ENCODE measurements at regions not wholly inside any gene's neighbourhood (a gene's known extent, or its start where the extent isn't known, plus 50 kb on each side); places are given as distances from the start of the nearest gene placed in this dataset.
"Not testable (repeated sequence)": the region's sequence is repeated elsewhere in the genome, so short reads cannot be mapped to it uniquely, and the experiment has no call there.

- no peak for DNase-seq
These were observed 291.9 kb upstream of the DEPDC1 start for GRCh38 chr1:68788762-68789161.

GRCh38 chr1:68791800-68792199 lies 294.9 kb upstream of the DEPDC1 start:
- DNase-seq: no peak

GRCh38 chr1:68795956-68796355 lies 299.1 kb upstream of the DEPDC1 start:
- DNase-seq: no peak

DNA sequence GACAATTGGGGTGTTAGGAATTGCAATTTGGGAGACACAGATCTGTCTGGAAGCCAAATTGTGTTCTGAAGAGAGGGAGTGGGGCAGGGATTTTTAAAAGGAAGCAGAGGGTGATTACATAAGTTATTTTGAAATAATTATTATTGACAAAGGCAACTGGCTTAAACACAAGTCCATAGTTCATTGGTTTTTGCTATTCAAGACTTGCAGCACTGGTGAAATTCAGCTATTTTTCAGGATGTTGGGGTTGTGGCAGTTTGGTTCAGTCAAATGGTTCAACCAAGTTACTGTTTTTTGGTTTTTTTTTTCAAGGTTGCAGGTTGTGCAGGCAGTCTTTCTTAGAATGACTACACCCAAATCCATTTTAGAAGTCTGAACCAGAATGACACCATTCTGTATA lies 300.0 kb upstream of the DEPDC1 start:
- no peak for DNase-seq

DNA sequence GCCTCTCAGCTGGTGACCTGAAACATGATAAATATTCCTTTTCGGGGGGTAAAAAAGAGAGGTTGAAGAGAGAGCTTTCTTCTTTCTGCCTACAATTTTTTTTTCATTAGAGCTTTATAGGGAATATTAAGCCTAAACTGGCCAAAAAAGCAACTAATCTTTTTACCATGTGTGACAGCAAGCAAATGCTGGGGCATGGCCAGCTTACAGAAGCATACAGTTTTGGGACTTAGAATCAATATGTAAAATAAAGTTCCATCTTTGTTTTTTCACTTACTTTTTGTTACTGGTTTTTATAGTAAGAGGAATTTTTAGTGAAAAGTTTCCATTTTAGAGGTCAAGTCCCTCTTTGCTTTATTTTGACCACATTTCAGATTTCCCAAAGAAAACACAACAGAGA lies 301.2 kb upstream of the DEPDC1 start:
- DNase-seq: no peak

- no peak for DNase-seq
These were observed 302.2 kb upstream of the DEPDC1 start for GRCh38 chr1:68799096-68799495.

- no peak for DNase-seq
These were observed 303.3 kb upstream of the DEPDC1 start for GRCh38 chr1:68800182-68800581.

GRCh38 chr1:68801440-68801839 lies 304.6 kb upstream of the DEPDC1 start:
- DNase-seq: no peak

DNA sequence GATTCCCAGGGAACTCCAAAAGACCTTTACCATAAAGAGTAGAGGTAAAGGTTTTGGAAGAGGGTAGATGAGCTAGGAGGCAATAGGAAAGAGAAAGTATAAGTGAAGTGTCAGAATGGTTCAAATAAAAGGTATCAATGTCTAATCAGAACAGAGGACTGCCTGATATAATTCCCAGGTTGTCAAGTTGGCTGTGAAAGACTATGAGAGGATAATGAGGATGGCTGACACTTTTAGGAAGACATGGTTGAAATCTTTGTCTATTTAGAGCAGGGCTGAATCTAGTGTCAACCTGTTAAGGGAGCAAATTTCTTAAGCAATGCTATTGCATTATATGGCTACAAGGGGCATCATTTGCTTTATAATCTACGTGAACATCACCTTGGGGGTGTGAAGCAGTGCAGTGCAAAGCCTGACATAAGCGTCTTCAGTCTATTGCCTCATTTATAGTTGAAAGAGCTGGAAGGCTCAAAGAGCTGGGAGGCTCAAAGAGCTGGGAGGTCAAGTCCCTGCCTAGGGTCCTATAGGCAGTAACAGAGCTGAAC lies 308.3 kb upstream of the DEPDC1 start:
- DNase-seq: no peak

DNA sequence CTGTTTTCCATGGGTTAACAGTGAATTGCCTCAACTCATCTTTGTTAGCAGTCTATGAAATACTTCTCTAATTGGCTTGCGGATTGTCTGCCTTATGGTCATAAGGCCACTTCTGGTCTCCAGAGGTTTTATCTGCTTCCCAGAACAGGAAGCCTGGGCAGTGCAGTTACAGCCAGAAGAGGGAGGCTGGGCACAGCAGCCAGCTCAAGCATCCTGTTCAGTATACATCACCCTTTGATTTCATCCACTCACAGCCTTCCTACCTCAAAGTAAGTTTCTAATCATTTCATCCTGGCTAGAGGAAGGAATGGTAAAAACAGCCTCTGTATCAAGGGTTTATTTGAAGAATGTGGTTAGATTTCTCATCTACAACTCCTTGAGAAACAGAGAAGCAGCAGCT lies 311.5 kb upstream of the DEPDC1 start:
- no peak for DNase-seq

- DNase-seq: no peak
These were observed 314.9 kb upstream of the DEPDC1 start for GRCh38 chr1:68811806-68812205.

DNA sequence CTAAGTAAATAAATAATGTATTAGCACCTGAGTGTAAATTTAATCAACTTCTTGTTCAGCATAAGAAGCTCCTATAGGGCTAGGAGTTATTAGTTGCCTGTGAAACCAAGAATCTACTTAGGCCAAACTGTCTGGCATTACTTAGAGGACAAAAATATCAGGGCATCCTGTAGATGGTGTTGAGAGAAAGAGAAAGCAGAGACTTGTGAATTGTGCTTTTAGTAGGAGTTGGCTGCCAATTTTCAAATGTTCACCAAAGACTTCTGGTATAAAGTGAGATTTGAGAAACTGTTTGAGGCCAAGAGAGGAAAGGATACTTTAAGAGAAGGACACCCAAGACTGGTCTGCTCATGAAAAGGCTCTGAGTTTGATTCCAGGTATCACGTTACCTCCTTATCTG lies 315.5 kb upstream of the DEPDC1 start:
- no peak for DNase-seq

DNA sequence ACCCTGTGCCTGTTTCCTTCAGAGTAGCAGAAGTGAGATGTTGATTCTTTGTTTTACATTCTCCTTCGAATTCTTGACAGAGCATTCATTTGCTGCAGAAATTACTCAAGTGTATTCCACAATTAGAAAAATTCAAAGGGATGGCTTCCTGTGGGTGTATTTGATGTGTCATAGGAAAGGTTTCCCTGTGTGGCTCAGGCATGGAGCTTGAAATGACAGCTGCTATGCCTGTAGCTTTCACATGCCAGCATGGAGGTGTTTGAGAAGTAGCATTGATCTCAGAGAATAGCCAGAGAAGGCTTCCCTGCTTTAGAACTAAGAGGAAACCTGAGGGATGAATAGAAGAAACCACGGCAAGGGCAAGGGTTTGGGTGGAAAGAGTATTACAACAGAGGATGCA lies 317.2 kb upstream of the DEPDC1 start:
- no peak for DNase-seq

DNA sequence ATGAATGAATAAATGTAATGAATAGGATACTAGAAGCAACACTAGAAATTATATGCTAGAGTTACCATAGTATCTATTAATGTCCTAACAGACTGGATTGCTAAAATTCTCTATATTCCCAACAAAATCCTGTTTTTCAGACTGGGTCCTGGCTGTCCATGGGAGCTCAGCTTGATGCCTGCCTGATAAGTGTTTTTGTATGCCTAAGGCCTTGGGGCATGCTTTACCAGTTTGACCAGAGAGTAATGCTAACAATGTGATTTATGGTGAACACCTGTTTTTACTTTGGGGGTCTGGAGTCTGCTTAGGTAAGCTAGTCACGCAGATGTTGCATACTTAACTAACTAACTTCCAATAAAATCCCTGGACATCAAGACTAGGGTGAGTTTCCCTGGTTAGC lies 318.8 kb upstream of the DEPDC1 start:
- DNase-seq: no peak

DNA sequence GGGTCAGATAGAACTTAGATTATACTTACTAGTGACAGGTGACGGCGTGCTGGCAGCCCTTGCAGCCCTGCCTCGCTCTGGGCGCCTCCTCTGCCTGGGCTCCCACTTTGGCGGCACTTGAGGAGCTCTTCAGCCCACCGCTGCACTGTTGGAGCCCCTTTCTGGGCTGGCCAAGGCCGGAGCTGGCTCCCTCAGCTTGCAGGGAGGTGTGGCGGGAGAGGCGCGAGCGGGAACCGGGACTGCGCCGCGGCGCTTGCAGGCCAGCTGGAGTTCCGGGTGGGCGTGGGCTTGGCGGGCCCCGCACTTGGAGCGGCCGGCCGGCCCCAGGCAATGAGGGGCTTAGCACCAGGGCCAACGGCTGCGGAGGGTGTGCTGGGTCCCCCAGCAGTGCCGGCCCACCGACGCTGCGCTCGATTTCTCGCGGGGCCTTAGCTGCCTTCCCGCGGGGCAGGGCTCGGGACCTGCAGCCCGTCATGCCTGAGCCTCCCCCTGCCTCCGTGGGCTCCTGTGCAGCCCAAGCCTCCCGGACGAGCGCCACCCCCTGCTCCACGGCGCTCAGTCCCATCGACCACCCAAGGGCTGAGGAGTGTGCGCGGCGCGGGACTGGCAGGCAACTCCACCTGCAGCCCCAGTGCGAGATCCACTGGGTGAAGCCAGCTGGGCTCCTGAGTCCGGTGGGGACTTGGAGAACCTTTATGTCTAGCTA lies 320.8 kb upstream of the DEPDC1 start:
- DNase-seq: not testable (repeated sequence)

GRCh38 chr1:68819190-68819829 lies 322.4 kb upstream of the DEPDC1 start:
- DNase-seq: no peak

DNA sequence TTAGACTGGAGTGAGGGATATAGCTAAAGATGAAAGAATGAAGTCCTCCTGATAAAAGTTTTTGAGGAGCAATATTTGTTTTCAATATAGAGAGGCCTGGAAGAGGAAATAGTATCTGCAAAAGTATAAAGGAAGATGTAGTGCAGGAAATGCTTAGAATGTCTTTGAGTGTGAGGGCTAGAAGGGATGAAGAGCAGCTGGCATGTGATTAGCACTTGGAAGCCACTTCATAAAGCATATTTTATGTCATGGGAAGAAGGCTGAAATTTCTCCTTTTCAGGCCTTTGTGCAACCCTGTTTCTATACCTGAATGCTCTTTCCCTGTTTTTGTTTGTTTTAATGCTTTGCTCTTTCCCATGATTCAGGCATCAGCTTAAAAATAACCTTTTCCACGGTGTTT lies 323.3 kb upstream of the DEPDC1 start:
- DNase-seq: no peak

DNA sequence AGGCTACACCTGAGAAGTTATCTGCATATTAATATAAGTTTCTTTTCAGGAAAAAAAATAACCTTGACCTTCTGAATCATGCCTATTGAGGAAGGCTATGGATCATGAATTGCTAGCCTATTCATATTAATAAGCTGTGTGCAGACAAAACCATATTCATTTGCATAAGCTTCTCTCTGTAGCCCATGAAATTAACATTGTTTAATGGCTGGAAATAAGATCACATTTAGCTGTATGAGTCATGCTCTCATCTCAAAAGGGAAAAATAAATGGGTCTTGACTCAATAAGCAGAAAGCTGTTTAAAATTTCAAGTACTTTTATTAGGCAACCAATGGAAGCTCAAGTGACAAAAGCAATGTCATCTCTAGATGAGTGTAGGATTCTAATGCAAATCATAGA lies 330.0 kb upstream of the DEPDC1 start:
- DNase-seq: no peak

GRCh38 chr1:68827261-68827660 lies 330.4 kb upstream of the DEPDC1 start:
- DNase-seq: no peak

DNA sequence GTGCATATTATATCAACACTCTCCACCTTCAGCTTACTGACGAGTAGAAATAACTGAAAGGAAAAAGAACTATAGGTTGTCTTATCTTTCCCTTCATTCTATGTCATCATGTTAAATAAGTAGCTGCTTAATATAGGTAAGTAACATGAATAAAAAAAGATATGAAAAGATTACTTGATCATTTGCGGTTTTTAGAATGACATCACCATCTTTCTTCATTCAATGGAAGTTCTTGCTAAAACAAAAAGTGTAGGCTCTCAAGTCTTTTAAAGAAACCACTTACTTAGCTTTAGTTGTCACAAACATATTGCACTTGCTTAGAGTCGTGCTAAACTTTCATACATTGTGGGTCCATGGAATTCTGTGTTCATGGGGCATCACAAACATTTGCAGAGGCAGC lies 331.1 kb upstream of the DEPDC1 start:
- DNase-seq: no peak

DNA sequence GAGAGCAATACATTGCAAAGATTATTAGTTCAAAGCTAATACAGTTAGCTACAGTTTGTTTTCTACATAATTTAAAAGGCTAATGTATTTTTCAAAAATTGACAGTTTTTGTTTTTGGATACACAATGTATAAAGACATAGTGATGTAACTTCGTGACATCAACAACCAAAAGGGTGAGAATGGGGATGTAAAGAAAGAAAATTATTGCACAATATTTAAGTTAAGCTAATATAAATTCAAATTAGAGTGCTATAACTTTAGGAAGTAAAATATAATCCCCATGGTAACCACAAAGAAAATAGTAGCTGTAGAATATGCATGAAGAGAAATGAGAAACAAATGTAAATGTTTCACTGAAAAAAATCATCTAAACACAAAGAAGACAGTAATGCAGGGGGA lies 334.4 kb upstream of the DEPDC1 start:
- no peak for DNase-seq

DNA sequence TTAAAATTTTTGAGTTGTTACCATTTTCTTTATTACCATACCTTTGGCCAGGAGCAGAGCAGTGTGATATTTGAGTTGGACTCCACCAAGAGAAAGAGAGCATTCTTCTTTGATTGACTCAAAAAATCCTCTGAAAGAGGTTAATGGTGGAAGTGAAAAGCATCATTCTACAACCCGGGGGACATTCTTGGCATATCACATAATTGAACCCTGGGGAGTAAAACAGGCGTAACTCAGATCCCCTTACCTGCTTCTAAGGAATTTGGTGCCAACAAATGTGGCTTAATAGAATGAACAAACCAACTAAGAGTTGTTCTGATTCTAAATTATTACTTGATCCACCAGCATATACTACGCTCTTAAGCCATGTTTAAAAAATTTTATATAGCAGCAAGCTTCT lies 351.1 kb upstream of the DEPDC1 start:
- no peak for DNase-seq

GRCh38 chr1:68868606-68869005 lies 371.7 kb upstream of the DEPDC1 start:
- DNase-seq: no peak

DNA sequence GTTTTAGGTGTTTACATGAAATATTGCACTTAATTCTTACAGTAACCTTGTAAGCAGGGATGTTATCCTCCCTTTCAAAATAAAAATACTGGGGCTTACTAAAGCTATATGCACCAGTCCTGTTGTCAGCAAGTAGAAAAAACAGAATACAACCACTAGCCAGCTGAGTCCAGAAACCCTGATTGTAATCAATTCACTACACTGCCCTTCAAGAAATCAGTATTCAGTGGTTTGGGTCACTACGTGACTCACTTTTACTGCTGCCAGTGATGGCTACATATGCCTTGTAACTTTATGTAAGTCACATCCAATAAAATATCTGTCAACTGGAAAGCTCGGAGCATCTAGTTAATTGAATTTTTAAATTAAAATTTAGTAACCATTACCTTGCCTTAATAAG lies 376.3 kb upstream of the DEPDC1 start:
- no peak for DNase-seq
